Adipocyte (in vitro differentiated cells): ENCODE measurements at regions not wholly inside any gene's neighbourhood (a gene's known extent, or its start where the extent isn't known, plus 50 kb on each side); places are given as distances from the start of the nearest gene placed in this dataset.

ENCODE experiments used
- DNase-seq: peaks from one replicate; pipeline ENCODE4 v3.0.0-alpha.2; 2015; ENCODE audit warnings: low read depth
- H3K27me3 ChIP-seq: replicated peaks from 2 replicates; pipeline ENCODE4 v1.7.0; 2013; ENCODE audit warnings: mild to moderate bottlenecking, low read length, moderate library complexity; ENCODE audit not compliant: control insufficient read depth, insufficient read depth
- H3K36me3 ChIP-seq: 2 replicates; pipeline ENCODE4 v1.7.0; 2013; ENCODE audit warnings: low read length, mild to moderate bottlenecking, moderate library complexity; ENCODE audit not compliant: control insufficient read depth, insufficient read depth, severe bottlenecking
- H3K4me1 ChIP-seq: 2 replicates; pipeline ENCODE4 v1.7.0; 2013; ENCODE audit warnings: mild to moderate bottlenecking, low read length, moderate library complexity; ENCODE audit not compliant: control insufficient read depth, insufficient read depth
- H3K4me3 ChIP-seq: 2 replicates; pipeline ENCODE4 v1.7.0; 2013; ENCODE audit warnings: mild to moderate bottlenecking, low read length, moderate library complexity
- H3K9ac ChIP-seq: 2 replicates; pipeline ENCODE4 v1.7.0; 2013; ENCODE audit warnings: mild to moderate bottlenecking, low read length, moderate library complexity
- H3K9me3 ChIP-seq: 2 replicates; pipeline ENCODE4 v1.7.0; 2013; ENCODE audit warnings: mild to moderate bottlenecking, low read length, moderate library complexity; ENCODE audit not compliant: control insufficient read depth

DNA sequence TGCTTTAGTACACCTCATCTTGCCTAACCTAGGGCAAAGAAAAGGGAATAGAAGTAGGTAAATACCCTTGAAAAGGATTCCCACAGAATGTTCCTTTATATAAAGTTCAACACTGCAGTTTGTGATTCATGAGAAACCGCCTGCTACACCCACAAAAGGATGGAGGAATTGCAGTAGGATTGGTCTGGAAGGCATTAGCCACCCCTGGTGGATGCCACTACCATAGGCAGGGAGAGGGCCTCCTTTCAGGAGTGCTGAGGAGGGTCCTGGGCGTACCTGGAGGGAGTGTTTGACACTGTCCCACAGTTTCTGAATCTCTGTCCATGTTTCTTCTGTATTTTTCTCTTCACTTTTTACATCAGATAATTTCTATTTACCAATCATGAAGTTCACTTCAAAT lies 221.8 kb upstream of the TMEM72 start:
- DNase-seq: peak; percentile 20
- no peaks in the 10 kb centered on the region for H3K36me3 ChIP-seq
- no peaks in the 10 kb centered on the region for H3K9me3 ChIP-seq
- H3K27me3 ChIP-seq: no peaks in the 10 kb centered on the region
- H3K4me3 ChIP-seq: no peak overlapping the region
- H3K4me1 ChIP-seq: no peaks in the 10 kb centered on the region
- no peak overlapping the region for H3K9ac ChIP-seq

DNA sequence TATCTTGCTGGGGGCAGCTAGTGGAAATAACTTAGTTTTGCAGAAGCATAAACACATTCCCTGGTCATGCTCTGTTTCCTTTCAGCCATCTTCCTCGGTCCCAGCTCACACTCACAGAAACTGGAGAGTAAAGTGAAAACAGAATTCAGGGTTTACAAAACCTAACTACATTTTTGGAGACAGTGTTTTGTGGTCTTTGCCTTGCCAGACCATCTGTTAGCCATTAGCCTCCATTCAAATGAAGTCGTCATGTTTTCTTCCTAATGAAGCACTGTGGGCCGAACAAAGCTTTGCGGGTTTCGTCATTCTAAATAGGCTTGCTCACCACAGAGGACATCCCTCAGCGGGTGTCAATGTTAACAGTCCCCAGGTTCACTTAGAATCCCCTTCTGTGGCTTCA lies 214.6 kb upstream of the TMEM72 start:
- no peaks in the 10 kb centered on the region for H3K36me3 ChIP-seq
- DNase-seq: peak; percentile 95
- H3K27me3 ChIP-seq: no peaks in the 10 kb centered on the region
- peaks cover 10% of the 10 kb centered on the region for H3K4me1 ChIP-seq
- H3K4me3 ChIP-seq: peak overlapping the region; percentile 54
- H3K9me3 ChIP-seq: peaks cover 14% of the 10 kb centered on the region
- H3K9ac ChIP-seq: peak overlapping the region; percentile 45

DNA sequence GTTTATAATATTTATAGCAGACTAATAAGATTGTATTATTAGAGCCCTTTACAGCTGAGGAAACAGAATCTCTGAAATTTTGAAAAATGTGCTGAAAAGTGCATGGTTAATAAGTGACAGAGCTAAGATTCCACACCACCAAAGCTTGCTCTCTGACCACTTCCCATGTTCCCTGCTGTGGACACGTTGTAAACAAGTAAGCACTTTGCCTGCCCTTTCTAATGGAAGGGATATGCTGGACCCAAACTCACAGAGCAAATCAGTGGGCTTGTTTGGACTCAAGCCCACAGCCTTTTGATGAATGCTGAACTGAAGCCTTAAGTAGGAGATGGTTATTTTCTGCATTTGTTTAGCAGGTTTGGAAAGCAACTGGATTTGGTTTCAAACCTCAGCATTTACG lies 214.0 kb upstream of the TMEM72 start:
- Histone ChIP-seq H3K4me3 (no peak overlapping the region), H3K36me3 (no peaks in the 10 kb centered on the region), H3K27me3 (no peaks in the 10 kb centered on the region), H3K9ac (no peak overlapping the region), H3K4me1 (peaks cover 10% of the 10 kb centered on the region), H3K9me3 (peaks cover 19% of the 10 kb centered on the region)
- peak; percentile 24 for DNase-seq

DNA sequence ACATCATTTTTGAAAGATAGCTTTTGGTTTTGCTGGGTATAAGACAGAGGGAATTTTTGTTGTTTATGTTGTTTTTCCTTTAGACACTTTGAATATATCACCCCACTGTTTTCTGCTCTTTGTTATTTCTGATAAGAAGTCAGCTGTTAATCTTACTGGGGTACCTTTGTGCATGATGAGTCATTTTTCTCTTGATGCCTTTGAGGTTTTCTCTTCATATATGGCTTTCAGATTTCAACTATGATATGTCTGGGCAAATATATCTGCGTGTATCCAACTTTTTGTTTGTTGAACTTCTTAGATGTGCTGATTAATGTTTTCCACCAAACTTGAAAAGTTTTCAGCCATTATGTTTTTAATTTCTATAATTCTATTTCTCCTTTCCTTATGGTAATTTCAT lies 208.6 kb upstream of the TMEM72 start:
- DNase-seq: no peak
- Histone ChIP-seq H3K9me3 (peaks cover 27% of the 10 kb centered on the region), H3K36me3 (no peaks in the 10 kb centered on the region), H3K4me1 (peaks cover 40% of the 10 kb centered on the region), H3K4me3 (no peak overlapping the region), H3K27me3 (no peaks in the 10 kb centered on the region), H3K9ac (no peak overlapping the region)

DNA sequence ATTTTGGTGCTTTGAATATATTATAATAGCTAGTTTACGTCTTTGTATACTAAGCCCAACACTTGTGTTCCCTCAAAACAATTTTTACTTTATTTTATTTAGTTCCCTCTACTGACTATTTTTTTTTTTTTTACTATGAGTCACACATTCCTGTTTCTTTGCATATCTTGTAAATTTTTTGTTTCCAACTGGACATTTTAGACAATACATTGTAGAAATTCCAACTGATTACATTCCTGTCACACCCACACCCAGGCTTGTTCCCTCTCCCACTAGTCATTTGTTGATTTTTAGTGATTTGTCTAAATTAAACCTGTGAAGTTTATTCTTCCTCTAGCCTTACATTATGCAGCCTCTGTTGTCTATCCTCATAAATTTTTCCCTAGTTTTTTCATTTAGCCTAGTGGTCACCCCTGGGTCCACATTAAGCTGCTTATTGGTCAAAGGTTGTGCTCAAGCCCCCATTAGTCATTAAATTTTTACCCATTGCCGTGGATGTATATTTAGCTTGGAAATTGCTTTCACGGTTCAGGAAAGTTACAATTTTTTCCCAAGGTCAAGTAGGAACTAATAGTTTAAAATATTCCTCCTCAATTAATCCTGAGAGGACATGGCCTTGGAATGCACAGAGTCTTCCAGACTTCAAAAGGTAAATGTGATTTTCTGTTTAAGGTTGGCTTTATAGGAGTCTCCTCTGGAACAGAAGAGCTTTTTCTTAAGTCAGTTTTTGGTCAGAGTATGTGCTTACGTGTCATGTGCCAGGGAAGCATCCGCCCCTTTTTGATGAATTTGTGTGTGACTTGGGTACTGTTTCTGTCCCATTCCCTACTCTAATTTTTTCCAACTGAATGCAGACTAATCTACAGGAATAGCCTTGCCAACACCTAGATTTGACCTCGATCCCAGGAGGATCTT lies 207.6 kb upstream of the TMEM72 start:
- peak; percentile 83 for DNase-seq

DNA sequence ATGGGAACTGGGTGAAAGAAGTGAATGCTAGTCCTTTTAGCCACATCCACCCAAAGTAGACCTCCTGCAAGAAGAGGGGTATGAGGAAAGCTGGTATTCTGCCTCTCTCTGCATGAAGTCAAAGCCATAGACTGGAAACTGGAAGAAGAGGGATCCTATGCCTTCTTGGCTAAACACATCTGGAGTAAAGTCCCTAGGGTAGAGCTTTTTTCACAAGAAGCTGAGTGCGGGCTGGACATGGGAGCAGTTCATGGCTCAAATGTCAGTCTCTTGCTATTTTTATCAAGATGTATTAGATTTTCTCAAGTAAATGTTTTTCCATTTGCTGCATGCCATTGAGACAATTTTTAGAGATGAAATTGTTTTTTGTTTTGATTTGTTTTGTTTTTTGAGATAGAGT lies 206.5 kb upstream of the TMEM72 start:
- no peak for DNase-seq
- Histone ChIP-seq H3K27me3 (no peaks in the 10 kb centered on the region), H3K4me1 (peaks cover 46% of the 10 kb centered on the region), H3K36me3 (no peaks in the 10 kb centered on the region), H3K4me3 (no peak overlapping the region), H3K9ac (no peak overlapping the region), H3K9me3 (peaks cover 27% of the 10 kb centered on the region)

More for the DNA sequence above, 207.6 kb upstream of the TMEM72 start:
- Histone ChIP-seq H3K9ac (peak overlapping the region; percentile 68), H3K4me3 (peak overlapping the region; percentile 56), H3K36me3 (no peaks in the 10 kb centered on the region), H3K27me3 (no peaks in the 10 kb centered on the region), H3K4me1 (peaks cover 46% of the 10 kb centered on the region), H3K9me3 (peaks cover 27% of the 10 kb centered on the region)

DNA sequence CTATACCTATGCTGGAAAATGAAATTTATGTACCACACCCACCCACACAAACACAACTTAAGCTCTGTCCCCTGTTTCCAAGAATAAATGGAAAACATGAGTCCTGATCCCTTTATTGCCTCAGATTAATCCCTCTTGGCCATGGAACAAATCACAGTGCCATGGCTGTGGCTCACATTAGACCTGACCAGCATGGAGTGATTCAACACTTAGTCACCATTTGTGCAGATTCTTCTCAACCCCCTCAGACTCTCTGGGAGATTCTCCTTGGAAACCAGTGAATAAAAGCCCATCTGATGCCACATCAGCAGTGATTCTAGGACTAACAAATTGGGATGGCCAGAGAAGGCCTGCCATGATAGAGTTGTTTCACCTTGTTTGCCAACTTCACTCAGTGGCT lies 204.4 kb upstream of the TMEM72 start:
- Histone ChIP-seq H3K27me3 (no peaks in the 10 kb centered on the region), H3K4me3 (peak overlapping the region; percentile 3), H3K36me3 (no peaks in the 10 kb centered on the region), H3K4me1 (peaks cover 46% of the 10 kb centered on the region), H3K9ac (no peak overlapping the region), H3K9me3 (peaks cover 11% of the 10 kb centered on the region)
- peak; percentile 82 for DNase-seq

DNA sequence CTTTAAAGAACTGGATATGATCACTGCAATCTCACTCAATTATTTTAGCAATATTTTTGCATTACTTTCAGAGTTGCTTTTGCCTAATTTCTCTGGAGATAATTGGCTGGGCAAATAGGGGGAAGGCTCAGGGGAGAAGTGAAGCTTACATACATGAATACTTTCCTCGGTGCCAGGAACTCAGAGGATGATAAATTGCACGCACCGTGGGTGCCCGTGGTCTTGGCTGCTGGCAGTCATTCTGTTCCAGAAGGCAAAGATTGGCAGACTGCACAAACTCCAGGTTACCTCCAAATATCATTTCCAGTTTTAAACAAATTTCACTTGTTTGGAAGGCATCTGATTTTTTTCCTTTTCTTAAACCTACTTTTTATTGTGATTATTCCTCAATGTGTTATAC lies 197.8 kb upstream of the TMEM72 start:
- Histone ChIP-seq H3K36me3 (no peaks in the 10 kb centered on the region), H3K4me1 (peaks cover 10% of the 10 kb centered on the region), H3K9ac (no peak overlapping the region), H3K4me3 (no peak overlapping the region), H3K9me3 (no peaks in the 10 kb centered on the region), H3K27me3 (no peaks in the 10 kb centered on the region)
- no peak for DNase-seq

DNA sequence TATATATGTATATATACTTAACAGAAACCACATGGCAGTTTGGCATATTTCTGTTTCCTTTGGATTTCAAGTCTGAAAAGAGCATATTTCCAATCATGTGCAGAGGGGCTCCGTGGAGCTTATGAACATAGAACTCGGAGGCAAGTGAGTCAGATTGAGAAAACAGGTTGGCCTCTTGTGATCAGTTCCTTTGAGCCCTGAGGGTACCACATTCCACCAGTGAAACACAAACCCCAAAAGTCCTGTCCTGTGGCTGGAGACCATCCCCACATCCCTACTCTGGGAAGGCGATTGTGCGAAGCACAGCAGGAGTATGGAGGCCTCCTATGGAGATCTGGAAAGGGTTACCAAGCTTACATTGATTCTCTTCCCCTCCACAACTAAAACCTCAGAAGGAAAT lies 196.7 kb upstream of the TMEM72 start:
- DNase-seq: no peak
- Histone ChIP-seq H3K27me3 (no peaks in the 10 kb centered on the region), H3K9ac (no peak overlapping the region)

DNA sequence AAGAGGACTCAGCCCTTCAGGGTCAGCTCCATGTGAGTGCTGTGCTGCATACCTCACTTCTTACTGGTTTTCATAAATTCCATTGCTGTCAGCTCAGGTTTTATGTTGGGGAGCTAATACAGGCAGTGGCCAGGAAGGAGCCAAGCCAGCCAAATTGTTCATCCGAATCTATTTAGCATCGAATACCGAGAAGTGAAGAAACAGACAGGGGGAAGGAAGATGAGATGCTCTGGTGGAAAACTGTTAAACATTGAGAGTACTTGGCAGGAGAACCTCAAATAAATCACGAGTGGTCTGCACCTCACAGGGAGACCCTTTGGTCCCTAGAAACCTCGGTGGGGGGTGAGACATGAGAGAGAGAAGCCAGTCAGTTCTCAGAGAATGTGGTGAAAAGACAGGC lies 196.0 kb upstream of the TMEM72 start:
- Histone ChIP-seq H3K9me3 (no peaks in the 10 kb centered on the region), H3K4me1 (peaks cover 10% of the 10 kb centered on the region), H3K9ac (peak overlapping the region; percentile 37), H3K36me3 (no peaks in the 10 kb centered on the region), H3K27me3 (no peaks in the 10 kb centered on the region), H3K4me3 (no peak overlapping the region)
- peak; percentile 24 for DNase-seq

More for the DNA sequence above, 196.7 kb upstream of the TMEM72 start:
- peaks cover 10% of the 10 kb centered on the region for H3K4me1 ChIP-seq
- no peak overlapping the region for H3K4me3 ChIP-seq
- H3K36me3 ChIP-seq: no peaks in the 10 kb centered on the region
- H3K9me3 ChIP-seq: no peaks in the 10 kb centered on the region

DNA sequence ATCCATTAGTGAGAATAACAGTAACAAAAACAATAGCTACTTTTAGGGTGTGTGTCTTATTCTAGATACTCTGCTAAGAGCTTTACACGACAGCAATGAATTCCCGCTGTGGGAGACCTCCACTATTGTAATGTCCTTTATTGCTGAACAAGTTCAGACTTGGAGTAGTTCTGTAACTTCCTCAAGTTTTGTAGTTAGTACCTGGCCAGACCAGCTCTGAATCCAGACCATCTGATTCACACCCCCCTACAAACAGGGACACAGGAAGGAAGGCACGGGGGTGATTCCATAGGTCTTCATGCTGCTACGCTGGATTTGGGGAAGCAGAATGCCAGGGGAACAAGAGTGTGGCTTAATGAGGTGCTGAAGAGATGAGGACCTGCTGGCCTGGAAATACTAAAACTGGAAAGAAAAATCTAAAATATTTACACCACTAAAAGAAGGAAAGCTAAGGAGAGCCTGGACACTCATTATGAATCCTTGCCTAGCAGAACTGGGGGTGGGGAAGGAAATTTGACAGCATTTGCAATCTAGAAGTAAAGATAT lies 194.6 kb upstream of the TMEM72 start:
- Histone ChIP-seq H3K9me3 (no peaks in the 10 kb centered on the region), H3K4me3 (no peak overlapping the region), H3K27me3 (no peaks in the 10 kb centered on the region), H3K9ac (no peak overlapping the region), H3K4me1 (peaks cover 10% of the 10 kb centered on the region), H3K36me3 (no peaks in the 10 kb centered on the region)
- no peak for DNase-seq
